NB4 (cell line): ENCODE measurements at regions not wholly inside any gene's neighbourhood (a gene's known extent, or its start where the extent isn't known, plus 50 kb on each side); places are given as distances from the start of the nearest gene placed in this dataset.

ENCODE experiments used
- TF ChIP-seq, protein P1 (sequence below): IDR thresholded peaks from one replicate; pipeline ENCODE4 v1.5.1; 2012; ENCODE audit warnings: low read depth, low read length
- TF ChIP-seq, protein P2 (sequence below): IDR thresholded peaks from 2 replicates; pipeline ENCODE4 v1.6.1; 2011; ENCODE audit warnings: low read depth, low read length

DNA sequence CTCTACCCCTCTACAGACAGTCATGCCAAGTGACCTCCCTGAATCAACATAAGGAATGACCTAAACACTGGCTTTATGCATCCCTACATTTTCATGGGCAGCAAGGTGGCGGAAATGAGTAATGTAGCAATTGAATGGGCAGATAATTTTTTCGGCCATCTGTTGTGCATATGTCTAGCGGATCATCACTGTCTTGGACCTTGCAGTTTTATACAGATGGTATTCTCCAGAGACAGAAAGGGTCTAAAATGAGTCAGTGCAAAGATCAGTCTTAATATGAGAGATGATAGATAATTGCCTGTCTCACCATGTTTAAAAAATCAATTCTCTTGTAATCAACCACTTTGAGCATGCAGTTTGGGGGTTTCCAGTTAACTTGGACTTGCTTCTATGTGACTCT is 177.3 kb upstream of the DKK2 start:
- TF ChIP-seq, protein P1, sequence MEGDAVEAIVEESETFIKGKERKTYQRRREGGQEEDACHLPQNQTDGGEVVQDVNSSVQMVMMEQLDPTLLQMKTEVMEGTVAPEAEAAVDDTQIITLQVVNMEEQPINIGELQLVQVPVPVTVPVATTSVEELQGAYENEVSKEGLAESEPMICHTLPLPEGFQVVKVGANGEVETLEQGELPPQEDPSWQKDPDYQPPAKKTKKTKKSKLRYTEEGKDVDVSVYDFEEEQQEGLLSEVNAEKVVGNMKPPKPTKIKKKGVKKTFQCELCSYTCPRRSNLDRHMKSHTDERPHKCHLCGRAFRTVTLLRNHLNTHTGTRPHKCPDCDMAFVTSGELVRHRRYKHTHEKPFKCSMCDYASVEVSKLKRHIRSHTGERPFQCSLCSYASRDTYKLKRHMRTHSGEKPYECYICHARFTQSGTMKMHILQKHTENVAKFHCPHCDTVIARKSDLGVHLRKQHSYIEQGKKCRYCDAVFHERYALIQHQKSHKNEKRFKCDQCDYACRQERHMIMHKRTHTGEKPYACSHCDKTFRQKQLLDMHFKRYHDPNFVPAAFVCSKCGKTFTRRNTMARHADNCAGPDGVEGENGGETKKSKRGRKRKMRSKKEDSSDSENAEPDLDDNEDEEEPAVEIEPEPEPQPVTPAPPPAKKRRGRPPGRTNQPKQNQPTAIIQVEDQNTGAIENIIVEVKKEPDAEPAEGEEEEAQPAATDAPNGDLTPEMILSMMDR: no peak
- TF ChIP-seq, protein P2, sequence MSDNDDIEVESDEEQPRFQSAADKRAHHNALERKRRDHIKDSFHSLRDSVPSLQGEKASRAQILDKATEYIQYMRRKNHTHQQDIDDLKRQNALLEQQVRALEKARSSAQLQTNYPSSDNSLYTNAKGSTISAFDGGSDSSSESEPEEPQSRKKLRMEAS: no peak
